ENCODE measurements at regions not wholly inside any gene's neighbourhood (a gene's known extent, or its start where the extent isn't known, plus 50 kb on each side); places are given as distances from the start of the nearest gene placed in this dataset.
A peak's percentile ranks its signal among the peaks of the same experiment; 100 is the strongest.

- no peak overlapping the region for H3K4me3 ChIP-seq (ENCODE audit: low read depth, low read length)
- peak; percentile 73 for DNase-seq (ENCODE audit: low read depth)
- TF ChIP-seq CTCF (conservative IDR thresholded peaks at IDR 0.05; ENCODE audit: low read depth, low read length) = no peak
These were observed 193.7 kb downstream of the INO80D start for GRCh38 chr2:205892251-205892655.

- H3K4me3 ChIP-seq (ENCODE audit: low read depth, low read length) = no peak overlapping the region
- TF ChIP-seq CTCF (conservative IDR thresholded peaks at IDR 0.05; ENCODE audit: low read depth, low read length) = no peak
- no peak for DNase-seq (ENCODE audit: low read depth)
These were observed 196.9 kb downstream of the INO80D start for GRCh38 chr2:205889114-205889513.

- DNase-seq (ENCODE audit: low read depth) = no peak
- no peak overlapping the region for H3K4me3 ChIP-seq (ENCODE audit: low read depth, low read length)
- no peak for TF ChIP-seq CTCF (conservative IDR thresholded peaks at IDR 0.05; ENCODE audit: low read depth, low read length)
These were observed 198.3 kb downstream of the INO80D start for GRCh38 chr2:205887637-205888036.

- DNase-seq (ENCODE audit: low read depth) = peak; percentile 80
- TF ChIP-seq CTCF (conservative IDR thresholded peaks at IDR 0.05; ENCODE audit: low read depth, low read length) = peak; percentile 91
These were observed 200.4 kb downstream of the INO80D start for GRCh38 chr2:205885492-205886099.

GRCh38 chr2:205883965-205884364 lies 201.7 kb downstream of the NRP2 start:
- no peak for TF ChIP-seq CTCF (conservative IDR thresholded peaks at IDR 0.05; ENCODE audit: low read depth, low read length)
- no peak overlapping the region for H3K4me3 ChIP-seq (ENCODE audit: low read depth, low read length)
- DNase-seq (ENCODE audit: low read depth) = no peak

More at GRCh38 chr2:205885492-205886099, 200.4 kb downstream of the INO80D start:
- no peak overlapping the region for H3K4me3 ChIP-seq (ENCODE audit: low read depth, low read length)

- H3K4me3 ChIP-seq (ENCODE audit: low read depth, low read length) = no peak overlapping the region
- no peak for DNase-seq (ENCODE audit: low read depth)
- no peak for TF ChIP-seq CTCF (conservative IDR thresholded peaks at IDR 0.05; ENCODE audit: low read depth, low read length)
These were observed 200.6 kb downstream of the NRP2 start for GRCh38 chr2:205882806-205883425.

GRCh38 chr2:205880048-205880447 lies 197.7 kb downstream of the NRP2 start:
- no peak for DNase-seq (ENCODE audit: low read depth)
- no peak for TF ChIP-seq CTCF (conservative IDR thresholded peaks at IDR 0.05; ENCODE audit: low read depth, low read length)
- H3K4me3 ChIP-seq (ENCODE audit: low read depth, low read length) = no peak overlapping the region

Measured in choroid plexus epithelial cell (primary cell).